Gastrocnemius medialis (tissue), 4 donors: ENCODE measurements at regions not wholly inside any gene's neighbourhood (a gene's known extent, or its start where the extent isn't known, plus 50 kb on each side); places are given as distances from the start of the nearest gene placed in this dataset.

Experiments
- POLR2A ChIP-seq, 2 donors: fragments of 450-650 bp; IDR thresholded peaks; one replicate each; pipeline ENCODE4 v1.6.1; 2017; ENCODE audit warnings: antibody characterized with exemption in 2 of 2, mild to moderate bottlenecking in 2 of 2, moderate library complexity in 2 of 2
- TF ChIP-seq, protein P1 (sequence below), 5 experiments: fragments of 450-650 bp in 3 of 5; fragments of 200-600 bp in 2 of 5; sonication (generic) in 2 of 5; IDR thresholded peaks in 4 of 5; conservative IDR thresholded peaks in 1 of 5; 1 replicate in 4 of 5; 2 replicates in 1 of 5; pipeline ENCODE4 v1.5.1; 2016 to 2019; ENCODE audit warnings: antibody characterized with exemption in 5 of 5, mild to moderate bottlenecking in 3 of 5, moderate library complexity in 3 of 5

DNA sequence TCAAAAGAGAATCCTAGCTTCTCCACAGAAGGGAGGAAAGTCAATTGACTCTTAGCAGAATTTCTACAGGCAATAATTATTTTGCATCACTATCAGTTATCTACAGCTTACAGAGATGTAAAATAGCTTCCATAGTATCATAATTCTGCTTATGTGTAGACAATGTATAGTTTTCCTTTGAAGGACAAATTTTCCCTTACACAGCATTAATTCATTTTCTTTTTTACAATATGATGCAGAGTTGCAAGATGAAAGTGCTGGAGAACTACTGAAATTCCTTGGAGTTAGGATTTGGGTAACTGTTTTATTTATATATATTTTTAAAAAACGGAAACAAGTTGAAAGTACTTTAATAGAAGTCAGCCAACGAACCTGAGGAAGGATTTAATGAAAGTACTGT is 111.0 kb upstream of the CPHXL start:
- TF ChIP-seq, protein P1, sequence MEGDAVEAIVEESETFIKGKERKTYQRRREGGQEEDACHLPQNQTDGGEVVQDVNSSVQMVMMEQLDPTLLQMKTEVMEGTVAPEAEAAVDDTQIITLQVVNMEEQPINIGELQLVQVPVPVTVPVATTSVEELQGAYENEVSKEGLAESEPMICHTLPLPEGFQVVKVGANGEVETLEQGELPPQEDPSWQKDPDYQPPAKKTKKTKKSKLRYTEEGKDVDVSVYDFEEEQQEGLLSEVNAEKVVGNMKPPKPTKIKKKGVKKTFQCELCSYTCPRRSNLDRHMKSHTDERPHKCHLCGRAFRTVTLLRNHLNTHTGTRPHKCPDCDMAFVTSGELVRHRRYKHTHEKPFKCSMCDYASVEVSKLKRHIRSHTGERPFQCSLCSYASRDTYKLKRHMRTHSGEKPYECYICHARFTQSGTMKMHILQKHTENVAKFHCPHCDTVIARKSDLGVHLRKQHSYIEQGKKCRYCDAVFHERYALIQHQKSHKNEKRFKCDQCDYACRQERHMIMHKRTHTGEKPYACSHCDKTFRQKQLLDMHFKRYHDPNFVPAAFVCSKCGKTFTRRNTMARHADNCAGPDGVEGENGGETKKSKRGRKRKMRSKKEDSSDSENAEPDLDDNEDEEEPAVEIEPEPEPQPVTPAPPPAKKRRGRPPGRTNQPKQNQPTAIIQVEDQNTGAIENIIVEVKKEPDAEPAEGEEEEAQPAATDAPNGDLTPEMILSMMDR (IDR thresholded peaks at IDR 0.05 in 4 of 5, conservative IDR thresholded peaks at IDR 0.05 in 1 of 5), result no peak
- no peak for TF ChIP-seq POLR2A (IDR thresholded peaks at IDR 0.05)
